ENCODE measurements at regions not wholly inside any gene's neighbourhood (a gene's known extent, or its start where the extent isn't known, plus 50 kb on each side); places are given as distances from the start of the nearest gene placed in this dataset.

GRCh38 chr12:60666895-60667294, 1071.1 kb downstream of the SLC16A7 start:
- Histone ChIP-seq H2BK5ac (ENCODE audit: low read depth, low read length, poor library complexity, severe bottlenecking) (no peak overlapping the region), H2BK120ac (ENCODE audit: low read depth, low read length) (no peak overlapping the region), H2AK5ac (ENCODE audit: low read length, severe bottlenecking) (no peak overlapping the region), H3K4ac (ENCODE audit: low read depth in 1 of 2, low read length in 2 of 2) (no peak overlapping the region), H3K23ac (ENCODE audit: low read length in 2 of 2) (no peak overlapping the region), H3K14ac (ENCODE audit: low read length in 2 of 2) (no peak overlapping the region), H2BK12ac (ENCODE audit: low read length in 2 of 2) (no peak overlapping the region), H2AFZ (ENCODE audit: low read depth, low read length) (no peak overlapping the region), H3K4me2 (ENCODE audit: low read length, poor library complexity, severe bottlenecking) (no peak overlapping the region), H3K9ac (ENCODE audit: low read length) (no peak overlapping the region), H3K79me1 (replicated peaks; ENCODE audit: low read length, poor library complexity, severe bottlenecking) (no peaks in the 10 kb centered on the region), H4K8ac (ENCODE audit: low read length) (no peak overlapping the region), H4K91ac (ENCODE audit: low read length) (no peak overlapping the region), H3K27me3 (ENCODE audit: control insufficient read depth in 1 of 2, insufficient read depth in 1 of 2, low read length in 2 of 2) (no peaks in the 10 kb centered on the region), H3K36me3 (ENCODE audit: control insufficient read depth in 1 of 2, insufficient read depth in 2 of 2, low read depth in 1 of 2, low read length in 2 of 2) (no peaks in the 10 kb centered on the region), H3K4me1 (ENCODE audit: control insufficient read depth, insufficient read depth, low read depth, low read length) (no peaks in the 10 kb centered on the region), H3K9me3 (ENCODE audit: control insufficient read depth, low read length) (peaks cover 14% of the 10 kb centered on the region), H2BK15ac (ENCODE audit: low read depth, poor library complexity, severe bottlenecking) (no peak overlapping the region), H3K18ac (ENCODE audit: low read depth in 1 of 2, low read length in 2 of 2) (no peak overlapping the region), H3K4me3 (ENCODE audit: insufficient read depth in 1 of 2, low read depth in 1 of 2, low read length in 2 of 2) (no peak overlapping the region), H3K27ac (ENCODE audit: low read length, poor library complexity, severe bottlenecking) (no peak overlapping the region)
- 71% methylated on average over 4 of the region's 5 CpGs for WGBS
- no peak for DNase-seq

- Histone ChIP-seq H3K79me1 (replicated peaks; ENCODE audit: low read length, poor library complexity, severe bottlenecking) (no peaks in the 10 kb centered on the region), H3K36me3 (ENCODE audit: control insufficient read depth in 1 of 2, insufficient read depth in 2 of 2, low read depth in 1 of 2, low read length in 2 of 2) (no peaks in the 10 kb centered on the region), H2BK5ac (ENCODE audit: low read depth, low read length, poor library complexity, severe bottlenecking) (no peak overlapping the region), H3K9me3 (ENCODE audit: control insufficient read depth, low read length) (peaks cover 13% of the 10 kb centered on the region), H3K27ac (ENCODE audit: low read length, poor library complexity, severe bottlenecking) (no peak overlapping the region), H3K4me3 (ENCODE audit: insufficient read depth in 1 of 2, low read depth in 1 of 2, low read length in 2 of 2) (no peak overlapping the region), H2BK15ac (ENCODE audit: low read depth, poor library complexity, severe bottlenecking) (no peak overlapping the region), H3K14ac (ENCODE audit: low read length in 2 of 2) (no peak overlapping the region), H2AK5ac (ENCODE audit: low read length, severe bottlenecking) (no peak overlapping the region), H3K4ac (ENCODE audit: low read depth in 1 of 2, low read length in 2 of 2) (no peak overlapping the region), H2BK120ac (ENCODE audit: low read depth, low read length) (no peak overlapping the region), H4K8ac (ENCODE audit: low read length) (no peak overlapping the region), H3K27me3 (ENCODE audit: control insufficient read depth in 1 of 2, insufficient read depth in 1 of 2, low read length in 2 of 2) (no peaks in the 10 kb centered on the region), H3K4me2 (ENCODE audit: low read length, poor library complexity, severe bottlenecking) (no peak overlapping the region), H3K4me1 (ENCODE audit: control insufficient read depth, insufficient read depth, low read depth, low read length) (no peaks in the 10 kb centered on the region), H3K18ac (ENCODE audit: low read depth in 1 of 2, low read length in 2 of 2) (no peak overlapping the region), H2BK12ac (ENCODE audit: low read length in 2 of 2) (no peak overlapping the region), H3K9ac (ENCODE audit: low read length) (no peak overlapping the region), H3K23ac (ENCODE audit: low read length in 2 of 2) (no peak overlapping the region), H2AFZ (ENCODE audit: low read depth, low read length) (no peak overlapping the region), H4K91ac (ENCODE audit: low read length) (no peak overlapping the region)
- DNase-seq: no peak
- 65% methylated on average over 3 of the region's 3 CpGs for WGBS
These were observed 1077.1 kb downstream of the SLC16A7 start for GRCh38 chr12:60672949-60673348.

GRCh38 chr12:60684988-60685655, 1089.3 kb downstream of the SLC16A7 start:
- DNase-seq: peak; percentile 32
- H2BK120ac ChIP-seq (ENCODE audit: low read depth, low read length): no peak overlapping the region
- no peak overlapping the region for H3K9ac ChIP-seq (ENCODE audit: low read length)
- H3K23ac ChIP-seq (ENCODE audit: low read length in 2 of 2): no peak overlapping the region
- H2BK12ac ChIP-seq (ENCODE audit: low read length in 2 of 2): no peak overlapping the region
- no peak overlapping the region for H3K4ac ChIP-seq (ENCODE audit: low read depth in 1 of 2, low read length in 2 of 2)
- H3K4me1 ChIP-seq (ENCODE audit: control insufficient read depth, insufficient read depth, low read depth, low read length): no peaks in the 10 kb centered on the region
- no peaks in the 10 kb centered on the region for H3K27me3 ChIP-seq (ENCODE audit: control insufficient read depth in 1 of 2, insufficient read depth in 1 of 2, low read length in 2 of 2)
- no peak overlapping the region for H3K14ac ChIP-seq (ENCODE audit: low read length in 2 of 2)
- H2BK5ac ChIP-seq (ENCODE audit: low read depth, low read length, poor library complexity, severe bottlenecking): no peak overlapping the region
- no peak overlapping the region for H2BK15ac ChIP-seq (ENCODE audit: low read depth, poor library complexity, severe bottlenecking)
- no peak overlapping the region for H4K91ac ChIP-seq (ENCODE audit: low read length)
- no peak overlapping the region for H3K27ac ChIP-seq (ENCODE audit: low read length, poor library complexity, severe bottlenecking)
- H3K4me3 ChIP-seq (ENCODE audit: insufficient read depth in 1 of 2, low read depth in 1 of 2, low read length in 2 of 2): no peak overlapping the region
- H3K4me2 ChIP-seq (ENCODE audit: low read length, poor library complexity, severe bottlenecking): no peak overlapping the region
- WGBS: 52% methylated on average over 8 of the region's 12 CpGs
- no peak overlapping the region for H4K8ac ChIP-seq (ENCODE audit: low read length)
- H2AK5ac ChIP-seq (ENCODE audit: low read length, severe bottlenecking): no peak overlapping the region
- H3K18ac ChIP-seq (ENCODE audit: low read depth in 1 of 2, low read length in 2 of 2): no peak overlapping the region
- H3K79me1 ChIP-seq (replicated peaks; ENCODE audit: low read length, poor library complexity, severe bottlenecking): no peaks in the 10 kb centered on the region
- H3K9me3 ChIP-seq (ENCODE audit: control insufficient read depth, low read length): peaks cover 13% of the 10 kb centered on the region
- H3K36me3 ChIP-seq (ENCODE audit: control insufficient read depth in 1 of 2, insufficient read depth in 2 of 2, low read depth in 1 of 2, low read length in 2 of 2): no peaks in the 10 kb centered on the region
- H2AFZ ChIP-seq (ENCODE audit: low read depth, low read length): no peak overlapping the region

- Histone ChIP-seq H2AK5ac (ENCODE audit: low read length, severe bottlenecking) (no peak overlapping the region), H3K14ac (ENCODE audit: low read length in 2 of 2) (no peak overlapping the region)
These were observed 1093.3 kb downstream of the SLC16A7 start for GRCh38 chr12:60689137-60689536.

More at GRCh38 chr12:60689137-60689536, 1093.3 kb downstream of the SLC16A7 start:
- H3K4me1 ChIP-seq (ENCODE audit: control insufficient read depth, insufficient read depth, low read depth, low read length): no peaks in the 10 kb centered on the region
- H3K23ac ChIP-seq (ENCODE audit: low read length in 2 of 2): no peak overlapping the region
- no peak for DNase-seq
- no peak overlapping the region for H2BK120ac ChIP-seq (ENCODE audit: low read depth, low read length)
- H3K4ac ChIP-seq (ENCODE audit: low read depth in 1 of 2, low read length in 2 of 2): no peak overlapping the region
- H2AFZ ChIP-seq (ENCODE audit: low read depth, low read length): no peak overlapping the region
- no peak overlapping the region for H3K27ac ChIP-seq (ENCODE audit: low read length, poor library complexity, severe bottlenecking)
- no peak overlapping the region for H4K91ac ChIP-seq (ENCODE audit: low read length)
- no peak overlapping the region for H3K4me2 ChIP-seq (ENCODE audit: low read length, poor library complexity, severe bottlenecking)
- H3K18ac ChIP-seq (ENCODE audit: low read depth in 1 of 2, low read length in 2 of 2): no peak overlapping the region
- no peak overlapping the region for H2BK15ac ChIP-seq (ENCODE audit: low read depth, poor library complexity, severe bottlenecking)
- no peak overlapping the region for H4K8ac ChIP-seq (ENCODE audit: low read length)
- H3K36me3 ChIP-seq (ENCODE audit: control insufficient read depth in 1 of 2, insufficient read depth in 2 of 2, low read depth in 1 of 2, low read length in 2 of 2): no peaks in the 10 kb centered on the region
- no peak overlapping the region for H2BK5ac ChIP-seq (ENCODE audit: low read depth, low read length, poor library complexity, severe bottlenecking)
- H3K4me3 ChIP-seq (ENCODE audit: insufficient read depth in 1 of 2, low read depth in 1 of 2, low read length in 2 of 2): no peak overlapping the region
- H3K27me3 ChIP-seq (ENCODE audit: control insufficient read depth in 1 of 2, insufficient read depth in 1 of 2, low read length in 2 of 2): no peaks in the 10 kb centered on the region
- no peak overlapping the region for H2BK12ac ChIP-seq (ENCODE audit: low read length in 2 of 2)
- H3K79me1 ChIP-seq (replicated peaks; ENCODE audit: low read length, poor library complexity, severe bottlenecking): no peaks in the 10 kb centered on the region
- H3K9ac ChIP-seq (ENCODE audit: low read length): no peak overlapping the region
- H3K9me3 ChIP-seq (ENCODE audit: control insufficient read depth, low read length): peaks cover 17% of the 10 kb centered on the region

Data from mesenchymal stem cell (in vitro differentiated cells and primary cell).